SW480 (cell line): ENCODE measurements at regions not wholly inside any gene's neighbourhood (a gene's known extent, or its start where the extent isn't known, plus 50 kb on each side); places are given as distances from the start of the nearest gene placed in this dataset.

ENCODE experiments used
- DNase-seq: peaks from one replicate; pipeline ENCODE4 v3.0.0-alpha.2; 2016; ENCODE audit warnings: low spot score

DNA sequence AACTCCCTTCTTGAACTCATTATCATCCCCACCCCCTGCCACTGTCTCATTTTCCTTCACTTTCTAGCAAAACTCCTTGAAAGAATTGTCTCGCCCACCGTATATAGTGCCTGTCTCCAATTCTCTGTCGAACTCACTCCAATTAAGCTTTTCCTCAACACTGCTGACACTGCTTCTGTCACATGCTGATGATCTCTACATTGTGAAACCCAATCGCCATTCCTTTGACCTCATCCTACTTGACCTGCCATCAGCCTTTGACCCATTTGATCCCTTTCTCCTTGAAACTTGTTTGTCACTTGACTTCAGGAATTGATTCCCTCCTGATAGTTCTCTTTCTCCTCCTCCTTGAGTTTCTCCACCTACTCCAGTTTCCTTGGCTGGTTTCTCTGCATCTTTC lies 54.8 kb downstream of the CCDC71L start:
- no peak for DNase-seq

DNA sequence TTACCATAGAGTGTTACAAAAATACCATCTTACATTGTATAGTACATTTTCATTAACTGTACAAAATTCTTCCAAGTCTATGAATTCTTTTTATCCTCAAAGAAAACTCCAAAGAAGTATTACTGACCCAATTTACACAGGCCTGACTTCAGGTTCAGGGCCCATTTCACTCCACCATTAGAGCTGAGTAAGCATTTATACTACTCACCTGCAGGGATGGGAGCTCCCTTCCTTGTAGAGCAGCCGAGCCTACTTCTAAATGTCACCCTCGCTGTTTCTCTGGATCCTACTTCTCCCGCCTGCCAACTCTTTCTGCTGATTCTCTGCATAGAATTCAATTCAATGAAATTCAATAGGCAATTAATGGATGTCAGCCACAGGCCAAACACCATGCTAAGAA lies 56.0 kb downstream of the CCDC71L start:
- no peak for DNase-seq

DNA sequence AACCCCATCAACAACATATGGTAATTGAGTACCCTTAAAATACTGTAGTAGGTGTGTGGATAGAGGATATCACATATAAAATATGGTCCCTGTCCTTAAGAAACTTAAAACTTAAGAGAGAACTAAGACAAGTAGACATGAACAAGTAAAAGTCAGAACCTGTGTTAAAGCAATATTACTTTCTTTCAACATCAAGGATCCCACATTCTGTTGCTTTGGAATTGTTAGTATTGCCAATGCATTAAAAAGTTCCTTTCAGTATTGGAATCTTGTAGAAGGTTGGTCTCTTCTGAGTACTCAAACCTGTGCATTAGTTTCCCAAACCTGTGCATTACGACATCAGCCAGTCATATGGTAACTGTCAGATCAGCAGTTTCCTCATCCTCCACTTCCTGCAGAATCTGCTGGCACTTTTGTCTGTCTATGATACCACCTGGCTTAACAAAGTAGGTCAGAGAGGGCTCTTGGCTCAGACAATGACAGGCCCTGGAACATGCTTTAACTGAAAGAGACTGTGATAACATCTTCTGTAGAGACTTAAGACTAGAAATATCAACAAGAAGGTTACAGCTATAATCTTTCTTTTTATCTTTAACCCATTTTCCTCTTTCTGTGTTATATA lies 56.5 kb downstream of the CCDC71L start:
- DNase-seq: no peak

DNA sequence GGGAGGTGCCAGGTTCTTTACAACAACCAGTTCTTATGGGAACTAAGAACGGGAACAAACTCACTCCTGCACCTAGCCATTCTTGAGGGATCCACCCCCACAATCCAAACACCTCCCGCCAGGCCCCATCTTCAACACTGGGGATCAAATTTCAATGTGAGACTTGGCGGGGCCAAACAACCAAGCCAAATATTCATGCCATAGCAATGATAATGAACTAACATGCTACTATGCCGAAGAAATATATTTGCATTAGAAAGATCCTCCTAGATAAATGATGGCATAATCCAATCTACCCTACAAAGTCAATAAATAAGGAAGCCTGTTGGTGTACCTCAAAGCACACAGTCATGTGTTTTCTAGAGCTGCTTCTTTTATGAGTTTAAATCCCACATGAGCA lies 57.6 kb downstream of the CCDC71L start:
- DNase-seq: no peak

DNA sequence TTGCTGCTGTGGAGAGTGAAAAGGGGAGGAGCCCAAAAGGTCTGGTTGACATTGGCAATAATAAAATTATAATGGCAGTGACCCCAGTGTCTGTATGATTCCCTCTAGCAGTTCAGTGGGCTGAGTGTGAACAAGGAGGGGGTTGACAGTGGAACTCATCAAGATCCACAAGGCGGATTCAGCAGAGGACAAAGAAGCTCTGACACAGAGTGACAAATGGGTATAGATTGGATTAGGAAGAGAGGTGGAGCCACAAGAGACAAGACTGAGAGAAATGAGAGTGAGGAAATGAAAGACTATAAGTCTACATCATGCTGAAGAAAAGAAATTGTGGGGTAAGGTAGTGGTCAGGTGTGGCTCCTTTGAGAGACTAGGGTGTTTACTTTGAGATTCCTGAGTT lies 58.9 kb downstream of the CCDC71L start:
- no peak for DNase-seq

DNA sequence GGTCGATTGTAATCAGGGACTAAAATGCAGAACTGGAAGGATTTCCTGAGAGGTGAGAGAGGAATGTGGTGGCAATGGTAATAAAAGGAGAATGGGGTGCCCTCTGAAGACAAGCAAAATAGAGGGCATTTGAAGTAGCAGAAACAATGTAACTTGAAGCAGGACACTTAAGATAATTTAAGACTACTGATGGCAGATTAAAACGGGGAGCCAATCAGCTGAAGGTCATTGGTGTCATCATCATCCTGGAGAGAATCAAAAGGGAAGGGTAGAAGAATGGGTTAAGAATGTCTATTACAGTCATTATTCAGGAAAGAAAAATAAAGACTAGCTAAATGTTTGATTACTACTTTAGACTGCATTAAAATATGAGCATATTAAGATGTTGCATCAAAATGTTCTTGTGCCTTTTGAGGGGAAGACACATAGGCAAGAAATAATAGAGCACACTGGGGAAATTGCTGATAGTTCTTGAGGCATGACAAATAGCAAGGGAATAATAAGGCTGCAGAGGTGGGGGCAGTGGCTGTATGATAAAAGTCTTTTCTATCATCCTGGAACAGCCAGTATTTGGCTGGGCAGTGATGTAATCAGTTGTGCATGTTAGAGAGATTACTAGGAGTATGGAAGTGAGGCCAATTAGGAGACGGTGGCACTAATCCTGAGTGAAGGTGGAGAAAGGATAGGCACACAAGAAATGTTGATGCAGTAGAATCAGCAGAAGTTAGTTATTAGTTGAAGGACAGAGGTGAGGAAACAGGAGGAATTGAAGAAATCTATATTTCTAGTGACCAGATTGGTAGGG lies 60.2 kb downstream of the CCDC71L start:
- no peak for DNase-seq

DNA sequence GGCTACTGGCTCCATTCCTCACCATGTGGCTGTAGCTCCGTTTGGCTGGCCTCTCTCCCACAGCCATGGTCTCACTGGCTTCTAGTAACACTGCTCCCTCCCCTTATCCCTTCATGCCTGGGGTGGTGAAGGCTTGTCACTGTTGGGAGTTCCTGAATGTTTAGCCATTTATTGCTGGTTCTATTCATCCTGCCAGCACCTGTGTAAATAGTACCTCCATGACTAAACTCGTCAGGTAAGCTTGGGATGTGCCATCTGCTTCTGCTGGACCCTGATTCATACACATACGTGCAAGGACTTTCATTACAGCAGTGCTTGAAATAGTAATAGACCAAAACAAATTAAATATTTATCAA lies 61.6 kb downstream of the CCDC71L start:
- no peak for DNase-seq

- peak; percentile 87 for DNase-seq
These were observed 62.2 kb downstream of the CCDC71L start for GRCh38 chr7:106598663-106599342.

GRCh38 chr7:106597751-106598546 lies 63.0 kb downstream of the CCDC71L start:
- no peak for DNase-seq

DNA sequence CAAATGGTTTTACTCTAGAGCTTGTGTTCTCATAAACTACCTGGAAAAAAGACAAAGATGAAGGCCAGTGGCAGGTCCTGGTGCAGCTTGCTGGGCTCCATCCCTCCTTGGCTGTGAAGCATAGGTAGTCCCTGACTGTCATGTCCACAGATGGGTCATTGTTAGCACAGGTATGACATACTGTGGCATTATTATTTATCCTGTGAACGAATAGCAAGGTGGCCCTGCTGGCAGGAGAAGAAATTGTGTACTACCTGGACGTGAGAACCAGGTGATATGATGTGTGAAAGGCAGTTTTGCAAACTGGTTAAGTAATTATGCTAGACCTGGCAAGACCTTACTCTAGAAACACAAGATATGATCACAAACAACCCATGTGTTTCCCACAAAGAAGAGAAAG lies 63.9 kb downstream of the CCDC71L start:
- no peak for DNase-seq

DNA sequence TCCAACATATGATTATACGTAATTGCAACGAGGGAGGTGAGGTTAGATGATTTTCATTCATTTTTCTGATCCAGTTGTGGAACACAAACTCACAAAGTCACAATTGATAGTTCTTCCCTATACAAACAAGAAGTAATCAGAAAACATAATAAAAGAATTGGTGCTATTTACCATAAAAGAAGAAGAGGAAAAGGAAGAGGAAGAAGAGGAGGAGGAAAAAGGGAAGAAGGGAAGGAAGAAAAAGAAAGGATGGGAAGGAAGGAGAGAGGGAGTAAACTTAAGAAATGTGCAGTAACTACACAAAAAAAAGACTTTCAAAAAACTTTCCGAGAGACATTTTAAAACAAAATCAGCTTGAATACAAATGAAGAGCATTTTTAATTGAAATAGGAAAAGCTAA lies 65.0 kb downstream of the CCDC71L start:
- DNase-seq: no peak

GRCh38 chr7:106593028-106593417 lies 67.9 kb downstream of the CCDC71L start:
- DNase-seq: no peak

DNA sequence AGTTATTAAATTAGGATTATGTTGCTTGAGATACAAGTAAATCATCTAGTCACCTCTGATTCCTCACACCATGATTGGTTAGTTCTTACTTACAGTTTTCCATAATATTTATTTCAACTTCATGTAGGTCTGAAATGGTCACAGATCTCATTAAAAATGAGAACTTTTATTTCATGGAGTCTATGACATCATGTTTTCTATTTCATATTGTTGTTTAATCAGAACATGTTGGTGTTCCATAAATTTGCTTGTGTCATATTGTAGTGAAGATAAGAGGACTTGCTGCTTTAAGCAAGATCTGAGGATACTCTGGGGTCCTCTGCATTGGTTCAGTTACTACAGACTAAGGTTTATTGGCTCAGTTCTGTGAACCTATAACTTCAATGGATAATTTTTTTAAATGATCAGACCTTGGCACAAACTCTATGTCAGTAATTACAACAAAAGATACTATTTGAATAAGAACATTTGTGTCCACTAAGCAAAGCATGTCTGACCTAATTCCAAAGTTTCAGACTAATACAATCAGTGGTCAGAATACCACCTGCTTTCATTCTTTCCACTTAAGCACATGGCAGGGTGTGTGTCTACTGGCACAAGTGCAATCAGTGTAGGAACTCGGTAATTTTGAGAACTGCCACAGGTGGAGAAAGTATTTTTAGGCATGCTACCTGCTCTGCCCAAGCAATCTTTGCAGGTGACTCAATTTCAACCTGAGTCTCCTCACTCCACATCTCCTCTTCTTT lies 68.5 kb downstream of the CCDC71L start:
- DNase-seq: no peak

DNA sequence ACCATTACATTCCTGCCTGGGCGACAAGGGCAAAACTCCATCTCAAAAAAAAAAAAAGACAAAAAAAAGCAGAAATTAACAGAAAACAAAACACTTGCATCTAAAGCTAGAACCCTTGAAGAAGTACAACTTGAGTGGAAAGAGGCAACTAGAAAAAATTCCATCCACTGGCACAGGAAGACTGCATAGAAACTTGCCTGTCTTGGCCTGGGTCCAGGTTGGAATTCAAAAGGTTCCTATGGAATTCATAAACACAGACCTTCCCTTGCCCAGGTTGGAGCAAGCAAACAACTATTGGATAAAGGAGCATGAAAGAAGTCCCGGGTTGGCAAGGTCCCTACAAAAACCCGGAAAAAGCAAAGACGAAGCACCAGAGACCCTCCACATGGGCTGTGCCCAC lies 69.8 kb downstream of the CCDC71L start:
- no peak for DNase-seq

DNA sequence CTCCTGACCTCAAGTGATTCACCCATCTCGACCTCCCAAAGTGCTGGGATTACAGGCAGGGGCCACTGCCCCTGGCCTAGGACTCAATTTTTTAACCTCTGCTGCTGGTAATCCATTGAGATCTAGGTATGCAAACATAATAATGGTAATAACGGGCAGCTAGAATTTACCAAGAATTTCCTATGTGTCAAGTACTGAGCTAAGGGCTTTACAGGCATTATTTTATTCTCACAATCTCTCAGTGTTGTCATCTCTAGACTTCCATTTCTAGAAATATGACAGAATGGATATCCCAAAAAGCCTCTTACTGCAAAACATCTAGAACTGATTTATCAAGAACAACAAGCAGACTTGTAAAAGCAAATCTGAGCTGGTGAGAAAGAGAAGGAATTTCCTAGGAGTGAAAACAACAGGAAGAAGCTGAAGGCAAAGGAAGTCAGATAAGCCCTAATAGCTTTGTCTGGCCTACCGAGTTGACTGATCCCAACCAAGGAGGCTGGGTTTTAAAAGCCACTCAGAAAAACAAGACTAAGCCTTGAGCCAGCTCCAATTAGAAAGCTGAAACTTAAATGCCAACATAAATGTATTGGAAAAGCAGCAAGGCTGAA lies 70.6 kb downstream of the CCDC71L start:
- DNase-seq: no peak

DNA sequence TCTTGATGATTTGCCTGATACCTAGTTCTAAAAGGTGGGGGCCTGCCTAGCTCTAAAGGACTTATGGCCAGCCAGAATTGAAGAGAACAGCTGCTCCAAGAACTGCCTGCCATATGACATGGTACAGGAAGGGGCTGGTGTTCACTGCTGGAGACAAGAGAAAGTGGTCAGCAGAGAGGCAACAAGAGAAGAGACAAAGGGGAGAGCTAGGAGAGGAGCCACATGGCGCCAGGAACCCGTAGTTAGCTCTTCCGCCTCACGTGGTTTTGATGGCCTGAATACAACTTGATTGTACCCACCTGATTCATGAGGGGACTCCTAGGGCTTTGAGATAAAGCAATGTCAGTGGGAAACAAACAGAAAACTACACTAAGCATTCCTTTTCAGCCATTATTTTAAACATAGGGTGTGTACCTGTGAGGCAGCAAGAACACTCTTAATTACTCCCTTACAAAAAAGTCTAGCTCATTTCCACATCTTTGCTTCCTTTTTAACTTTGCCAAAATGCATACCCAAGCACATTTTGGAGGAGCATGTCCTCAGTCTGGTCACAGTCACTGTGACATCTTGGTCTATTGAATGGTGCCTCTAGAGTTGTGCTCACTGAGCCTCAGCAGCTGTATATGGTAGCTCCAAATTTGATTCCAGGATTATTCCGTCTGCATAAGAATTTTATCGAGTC lies 71.6 kb downstream of the CCDC71L start:
- no peak for DNase-seq

DNA sequence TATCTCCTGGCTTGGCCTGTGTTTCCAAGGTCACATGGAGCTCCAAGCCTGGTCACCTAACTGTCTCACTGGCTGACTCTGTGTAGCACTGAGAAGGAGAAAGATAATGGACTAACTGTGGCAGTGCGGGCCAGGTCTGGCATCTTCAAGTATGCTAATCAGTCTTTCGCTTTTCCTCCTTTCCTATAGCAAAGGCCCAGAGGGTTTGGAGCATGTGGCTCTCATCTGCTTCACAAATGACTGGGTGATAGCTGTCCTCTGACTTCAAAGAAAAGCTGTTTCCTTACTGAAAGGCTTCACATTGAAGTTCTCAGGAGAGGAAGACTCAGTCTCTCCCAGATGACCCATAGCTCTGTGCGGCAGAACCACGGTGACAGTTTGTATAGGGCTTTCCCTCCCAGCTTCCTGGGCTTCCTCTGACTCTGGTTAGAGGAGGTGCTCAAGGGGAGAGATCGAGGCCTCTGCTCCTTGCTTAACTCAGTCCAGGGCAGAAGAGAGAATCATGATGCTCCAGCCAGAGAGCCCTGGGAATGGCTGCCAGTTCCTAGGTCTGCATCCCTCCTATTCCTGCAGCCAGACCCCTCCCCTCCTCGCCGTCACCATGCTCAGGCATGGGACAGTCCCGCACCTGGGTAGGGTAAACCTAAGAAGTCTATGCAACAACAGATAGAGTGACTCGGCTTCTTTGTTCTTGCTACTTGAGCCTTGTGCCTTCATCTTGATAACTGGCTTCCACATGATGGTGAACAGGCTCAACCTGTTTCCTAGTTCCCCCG lies 72.3 kb downstream of the CCDC71L start:
- no peak for DNase-seq

DNA sequence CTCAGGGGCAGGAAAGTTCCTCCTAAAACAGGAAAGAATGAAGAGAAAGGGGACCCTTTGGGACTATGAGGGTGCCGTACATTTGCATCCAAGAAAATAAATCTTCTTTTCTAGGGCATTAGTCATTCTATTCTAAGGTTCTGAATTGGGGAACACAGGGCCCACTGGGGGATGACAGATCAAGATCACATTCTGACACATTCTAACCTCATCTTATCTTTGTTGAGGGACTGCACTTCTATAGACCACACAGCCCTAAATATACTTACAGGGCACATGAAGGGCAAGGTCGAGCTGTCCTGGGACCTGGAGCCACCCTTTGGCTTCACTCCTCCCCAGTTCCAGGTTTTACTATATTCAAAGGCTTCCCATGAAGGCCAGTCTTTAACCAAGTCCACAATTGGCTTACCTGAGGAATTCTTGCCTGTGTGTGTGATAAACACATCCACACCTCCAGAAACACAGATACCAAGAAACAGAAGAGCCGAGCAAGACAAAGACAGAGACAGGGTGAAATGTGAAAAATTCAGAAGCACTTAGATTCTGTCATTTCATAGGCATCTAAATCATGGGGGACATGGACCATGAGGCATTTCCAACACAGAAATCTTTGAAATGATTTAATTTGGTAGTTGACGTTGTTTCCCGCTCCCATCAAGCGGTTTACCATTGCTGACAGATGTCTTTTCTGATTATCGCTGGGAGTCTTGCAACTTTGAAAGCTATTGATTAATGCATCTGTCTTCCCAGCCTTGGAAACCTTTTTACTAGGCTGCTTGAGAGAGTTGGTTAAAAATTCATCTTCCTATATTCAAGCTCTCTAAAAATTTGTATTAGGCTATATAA lies 75.8 kb downstream of the CCDC71L start:
- no peak for DNase-seq
